HG02973 (cell line): ENCODE measurements at regions not wholly inside any gene's neighbourhood (a gene's known extent, or its start where the extent isn't known, plus 50 kb on each side); places are given as distances from the start of the nearest gene placed in this dataset.
"Not testable (repeated sequence)": the region's sequence is repeated elsewhere in the genome, so short reads cannot be mapped to it uniquely, and the experiment has no call there.

Experiments
- ATAC-seq: cut with Tn5 transposase; IDR thresholded peaks from one replicate; pipeline ENCODE4 v1.9.1; 2021; ENCODE audit warnings: moderate library complexity; ENCODE audit not compliant: unreplicated experiment

GRCh38 chr4:43586813-43587212 lies 694.3 kb downstream of the GRXCR1 start:
- no peak for ATAC-seq

GRCh38 chr4:43587758-43588157 lies 695.2 kb downstream of the GRXCR1 start:
- ATAC-seq: no peak

GRCh38 chr4:43607400-43607799 lies 714.9 kb downstream of the GRXCR1 start:
- ATAC-seq: no peak

GRCh38 chr4:43607827-43608461 lies 715.4 kb downstream of the GRXCR1 start:
- no peak for ATAC-seq

GRCh38 chr4:43619219-43619618 lies 726.7 kb downstream of the GRXCR1 start:
- ATAC-seq: no peak

GRCh38 chr4:43637893-43638292 lies 745.4 kb downstream of the GRXCR1 start:
- not testable (repeated sequence) for ATAC-seq

GRCh38 chr4:43651991-43652390 lies 759.5 kb downstream of the GRXCR1 start:
- no peak for ATAC-seq

- not testable (repeated sequence) for ATAC-seq
Observed at GRCh38 chr4:43659547-43659946, 767.0 kb downstream of the GRXCR1 start.

GRCh38 chr4:43672265-43672885 lies 776.2 kb downstream of the KCTD8 start:
- not testable (repeated sequence) for ATAC-seq

- no peak for ATAC-seq
Observed at GRCh38 chr4:43680421-43680820, 768.2 kb downstream of the KCTD8 start.

- no peak for ATAC-seq
Observed at GRCh38 chr4:43682551-43682950, 766.1 kb downstream of the KCTD8 start.

GRCh38 chr4:43690116-43690515 lies 758.5 kb downstream of the KCTD8 start:
- ATAC-seq: no peak

- no peak for ATAC-seq
Observed at GRCh38 chr4:43693876-43694275, 754.7 kb downstream of the KCTD8 start.

GRCh38 chr4:43709443-43709842 lies 739.2 kb downstream of the KCTD8 start:
- ATAC-seq: no peak

- no peak for ATAC-seq
Observed at GRCh38 chr4:43716721-43717395, 731.8 kb downstream of the KCTD8 start.

- no peak for ATAC-seq
Observed at GRCh38 chr4:43718369-43718768, 730.2 kb downstream of the KCTD8 start.

GRCh38 chr4:43732829-43733426 lies 715.7 kb downstream of the KCTD8 start:
- ATAC-seq: no peak

- ATAC-seq: no peak
Observed at GRCh38 chr4:43742083-43742482, 706.5 kb downstream of the KCTD8 start.

- no peak for ATAC-seq
Observed at GRCh38 chr4:43754566-43754965, 694.0 kb downstream of the KCTD8 start.

- ATAC-seq: no peak
Observed at GRCh38 chr4:43757147-43757546, 691.5 kb downstream of the KCTD8 start.

- ATAC-seq: no peak
Observed at GRCh38 chr4:43758836-43759235, 689.8 kb downstream of the KCTD8 start.
